ENCODE measurements at regions not wholly inside any gene's neighbourhood (a gene's known extent, or its start where the extent isn't known, plus 50 kb on each side); places are given as distances from the start of the nearest gene placed in this dataset.

GRCh38 chr19:30077851-30078355 lies 135.9 kb downstream of the URI1 start:
- TF ChIP-seq LARP7 (IDR thresholded peaks at IDR 0.05): no peak
- no peak for TF ChIP-seq BACH1 (IDR thresholded peaks at IDR 0.05; ENCODE audit: borderline replicate concordance)
- no peak for TF ChIP-seq ZNF592 (IDR thresholded peaks at IDR 0.05)
- TF ChIP-seq TARDBP (IDR thresholded peaks at IDR 0.05; ENCODE audit: borderline replicate concordance): no peak
- no peak for TF ChIP-seq ZNF384 (IDR thresholded peaks at IDR 0.05; ENCODE audit: borderline replicate concordance, low read depth, low read length)
- TF ChIP-seq ATF2 (IDR thresholded peaks at IDR 0.05; ENCODE audit: low read length): no peak
- no peak for TF ChIP-seq USF1 (IDR thresholded peaks at IDR 0.05; ENCODE audit: borderline replicate concordance, extremely low read length, insufficient read depth, low read depth, low read length)
- no peak for TF ChIP-seq CBX3 (IDR thresholded peaks at IDR 0.05; ENCODE audit: borderline replicate concordance, low read depth)
- no peak for TF ChIP-seq NFIC (IDR thresholded peaks at IDR 0.05; ENCODE audit: low read depth, low read length)
- TF ChIP-seq SPI1 (IDR thresholded peaks at IDR 0.05; ENCODE audit: borderline replicate concordance, insufficient read depth, low read depth, low read length): no peak
- no peak for TF ChIP-seq YY1 (IDR thresholded peaks at IDR 0.05; ENCODE audit: low read depth, low read length)
- no peak for DNase-seq (ENCODE audit: low read depth, low spot score)
- H3K4me3 ChIP-seq: no peak overlapping the region
- H3K27ac ChIP-seq (ENCODE audit: control insufficient read depth, insufficient read depth): no peak overlapping the region
- intact Hi-C loops (cut with micrococcal nuclease; ENCODE audit: unreplicated experiment) (no loop called here), in situ Hi-C loops (cut with MboI) (no loop called here)
- ChIA-PET CTCF (no interaction called here), POLR2A (no interaction called here), RAD21 (ENCODE audit: unreplicated experiment) (no interaction called here), SMC1A (ENCODE audit: uncharacterized antibody, unreplicated experiment) (no interaction called here)
- H3K4me1 ChIP-seq (ENCODE audit: control insufficient read depth, insufficient read depth, low read length): no peaks in the 10 kb centered on the region
- ATAC-seq: no peak
- no peak for FAIRE-seq
- H3K27me3 ChIP-seq (replicated peaks in 1 of 2; ENCODE audit: control insufficient read depth in 2 of 2, insufficient read depth in 2 of 2, low read length in 1 of 2): peaks cover 0 to 2% of the 10 kb centered on the region in 2 experiments; a peak in 2 of 4 replicates
- BruUV-seq (replicated peaks): no TSS peak
- H3K4me2 ChIP-seq (ENCODE audit: control insufficient read depth, insufficient read depth): no peak overlapping the region
- H3K9ac ChIP-seq (ENCODE audit: control insufficient read depth, insufficient read depth, low read length): no peak overlapping the region
- no peaks in the 10 kb centered on the region for H3K9me3 ChIP-seq (replicated peaks; ENCODE audit: control insufficient read depth, insufficient read depth, low read length)
- H4K20me1 ChIP-seq (ENCODE audit: control insufficient read depth, insufficient read depth): no peaks in the 10 kb centered on the region
- 36% methylated on average over 9 of the region's 10 CpGs for whole genome bisulfite sequencing (ENCODE audit: insufficient coverage, insufficient replicate concordance, low lambda C conversion rate, missing lambda C conversion rate)
- H2AFZ ChIP-seq (ENCODE audit: control insufficient read depth, low read depth, low read length): no peak overlapping the region
- H3K36me3 ChIP-seq (ENCODE audit: control insufficient read depth in 2 of 2, insufficient read depth in 2 of 2, low read length in 1 of 2): no peaks in the 10 kb centered on the region
- no peaks in the 10 kb centered on the region for H3K79me2 ChIP-seq (ENCODE audit: control insufficient read depth, insufficient read depth, low read length)
